WTC11 (cell line): ENCODE measurements at regions not wholly inside any gene's neighbourhood (a gene's known extent, or its start where the extent isn't known, plus 50 kb on each side); places are given as distances from the start of the nearest gene placed in this dataset.

Experiments used
- ATAC-seq: fragments of 200-7000 bp; cut with Tn5 transposase; 2 replicates; pipeline ENCODE4 v1.10.0; 2021; ENCODE audit warnings: mild to moderate bottlenecking, moderate library complexity
- CTCF ChIA-PET: fragments of 300-600 bp; sonication (Branson Sonifier 250); formaldehyde crosslinking; loops from one replicate; lab custom pipeline; 2021; ENCODE audit warnings: antibody characterized with exemption; lab: Charles Lee
- POLR2A ChIA-PET: fragments of 350-600 bp; sonication (Branson Sonifier 250); formaldehyde crosslinking; loops from one replicate; lab custom pipeline; 2021; ENCODE audit warnings: antibody characterized with exemption; lab: Charles Lee
- DNase-seq: peaks from one replicate; pipeline ENCODE4 v3.0.0; 2021; ENCODE audit warnings: low spot score
- H3K27ac Mint-ChIP-seq: 2 replicates; pipeline ENCODE4 v1.8.0; 2021; ENCODE audit warnings: mixed read lengths
- H3K27me3 Mint-ChIP-seq: 2 replicates; pipeline ENCODE4 v1.8.0; 2021; ENCODE audit warnings: low read depth, mild to moderate bottlenecking, moderate library complexity, mixed read lengths
- H3K36me3 Mint-ChIP-seq: 2 replicates; pipeline ENCODE4 v1.8.0; 2021; ENCODE audit warnings: mixed read lengths
- H3K4me1 Mint-ChIP-seq: 2 replicates; pipeline ENCODE4 v1.8.0; 2022; ENCODE audit warnings: mixed read lengths
- H3K4me3 Mint-ChIP-seq: 2 replicates; pipeline ENCODE4 v1.8.0; 2021; ENCODE audit warnings: mild to moderate bottlenecking, moderate library complexity, mixed read lengths
- H3K9me3 Mint-ChIP-seq: 2 replicates; pipeline ENCODE4 v1.8.0; 2021; ENCODE audit warnings: mixed read lengths
- ATF6 ChIP-seq: sonication (generic); formaldehyde crosslinking; IDR thresholded peaks from 2 replicates; pipeline ENCODE4 v1.8.1; 2023; ENCODE audit warnings: mild to moderate bottlenecking, missing genetic modification reagents
- ESRRA ChIP-seq: sonication (generic); formaldehyde crosslinking; IDR thresholded peaks from 2 replicates; pipeline ENCODE4 v1.8.1; 2022; ENCODE audit warnings: mild to moderate bottlenecking, missing genetic modification reagents, borderline replicate concordance
- FOXJ3 ChIP-seq: sonication (generic); formaldehyde crosslinking; IDR thresholded peaks from 2 replicates; pipeline ENCODE4 v1.9.0; 2021; ENCODE audit warnings: missing genetic modification reagents, mild to moderate bottlenecking, borderline replicate concordance
- IRF2 ChIP-seq: sonication (generic); formaldehyde crosslinking; IDR thresholded peaks from 2 replicates; pipeline ENCODE4 v1.8.0; 2022; ENCODE audit warnings: low read depth, missing genetic modification reagents, borderline replicate concordance
- MAX ChIP-seq: sonication (generic); formaldehyde crosslinking; IDR thresholded peaks from 2 replicates; pipeline ENCODE4 v1.8.0; 2022; ENCODE audit warnings: mild to moderate bottlenecking, missing genetic modification reagents
- NFATC4 ChIP-seq: fragments of 250-450 bp; sonication (Bioruptor Pico); IDR thresholded peaks from 2 replicates; pipeline ENCODE4 v1.9.0; 2021; ENCODE audit warnings: mild to moderate bottlenecking
- NFE2L1 ChIP-seq: sonication (generic); formaldehyde crosslinking; IDR thresholded peaks from 2 replicates; pipeline ENCODE4 v1.8.1; 2023; ENCODE audit warnings: missing genetic modification reagents
- NR2C2 ChIP-seq: sonication (generic); formaldehyde crosslinking; IDR thresholded peaks from 2 replicates; pipeline ENCODE4 v1.8.0; 2022; ENCODE audit warnings: mild to moderate bottlenecking, missing genetic modification reagents
- NR3C1 ChIP-seq: sonication (generic); formaldehyde crosslinking; conservative IDR thresholded peaks from 2 replicates; pipeline ENCODE4 v1.8.1; 2023; ENCODE audit warnings: low read depth, mild to moderate bottlenecking, missing genetic modification reagents
- PRDM15 ChIP-seq: sonication (generic); formaldehyde crosslinking; IDR thresholded peaks from 2 replicates; pipeline ENCODE4 v1.8.0; 2022; ENCODE audit warnings: missing genetic modification reagents
- PREB ChIP-seq: sonication (generic); formaldehyde crosslinking; IDR thresholded peaks from 2 replicates; pipeline ENCODE4 v1.8.1; 2022; ENCODE audit warnings: mild to moderate bottlenecking, missing genetic modification reagents, moderate library complexity, borderline replicate concordance
- PRRX2 ChIP-seq: fragments of 250-450 bp; sonication (Bioruptor Pico); IDR thresholded peaks from 2 replicates; pipeline ENCODE4 v1.8.0; 2021; ENCODE audit warnings: mild to moderate bottlenecking
- RORB ChIP-seq: fragments of 250-450 bp; sonication (Bioruptor Pico); IDR thresholded peaks from 2 replicates; pipeline ENCODE4 v1.9.0; 2021; ENCODE audit warnings: mild to moderate bottlenecking
- SP1 ChIP-seq: sonication (generic); formaldehyde crosslinking; conservative IDR thresholded peaks from 2 replicates; pipeline ENCODE4 v1.8.1; 2022; ENCODE audit warnings: missing genetic modification reagents
- TCF7 ChIP-seq: sonication (generic); formaldehyde crosslinking; IDR thresholded peaks from 2 replicates; pipeline ENCODE4 v1.8.0; 2022; ENCODE audit warnings: mild to moderate bottlenecking, low read depth, missing genetic modification reagents, moderate library complexity
- ZNF416 ChIP-seq: fragments of 250-450 bp; sonication (Bioruptor Pico); IDR thresholded peaks from 2 replicates; pipeline ENCODE4 v1.9.0; 2021; ENCODE audit warnings: mild to moderate bottlenecking, inconsistent platforms
- ZNF425 ChIP-seq: fragments of 250-450 bp; sonication (Bioruptor Pico); conservative IDR thresholded peaks from 2 replicates; pipeline ENCODE4 v1.9.0; 2021; ENCODE audit warnings: mild to moderate bottlenecking

- Mint-ChIP-seq H3K27ac (no peak overlapping the region), H3K27me3 (no peaks in the 10 kb centered on the region), H3K9me3 (no peaks in the 10 kb centered on the region), H3K36me3 (no peaks in the 10 kb centered on the region), H3K4me3 (no peak overlapping the region), H3K4me1 (peaks cover 5% of the 10 kb centered on the region; the same call in 1 of the 2 replicates)
- TF ChIP-seq NR3C1 (CRISPR knock-in tag): no peak
- ATAC-seq (no peak), DNase-seq (no peak)
- ChIA-PET POLR2A (no interaction called here), CTCF (interaction anchor here (1.3 kb wide), 1 partner anchor 14 kb away, joined by 3 read pairs; no protein-coding TSS in a partner anchor)
These were observed 171.0 kb downstream of the BRINP2 start for GRCh38 chr1:177341773-177342172.

- POLR2A ChIA-PET: no interaction called here
- CTCF ChIA-PET: interaction anchor here (0.6 to 1.3 kb wide), 2 partner anchors 15 to 184 kb away, joined by 3 read pairs; no protein-coding TSS in a partner anchor
These were observed 169.9 kb downstream of the BRINP2 start for GRCh38 chr1:177340601-177341067.

GRCh38 chr1:177338376-177338775, 167.6 kb downstream of the BRINP2 start:
- no peak for ATAC-seq
- DNase-seq: no peak
- ChIA-PET CTCF (interaction anchor here (0.6 to 1.1 kb wide), 2 partner anchors 94 to 445 kb away, joined by 3 read pairs; no protein-coding TSS in a partner anchor), POLR2A (no interaction called here)
- H3K4me3 Mint-ChIP-seq: no peak overlapping the region
- no peak overlapping the region for H3K27ac Mint-ChIP-seq
- H3K9me3 Mint-ChIP-seq: no peaks in the 10 kb centered on the region
- no peaks in the 10 kb centered on the region for H3K36me3 Mint-ChIP-seq
- H3K4me1 Mint-ChIP-seq: no peaks in the 10 kb centered on the region
- H3K27me3 Mint-ChIP-seq: no peaks in the 10 kb centered on the region
- TF ChIP-seq FOXJ3 (no peak), SP1 (CRISPR knock-in tag) (no peak), TCF7 (CRISPR knock-in tag) (no peak), PRDM15 (CRISPR knock-in tag) (no peak), NFE2L1 (no peak), ZNF416 (CRISPR knock-in tag) (no peak), PRRX2 (CRISPR knock-in tag) (no peak), IRF2 (CRISPR knock-in tag) (no peak), ATF6 (CRISPR knock-in tag) (no peak), PREB (CRISPR knock-in tag) (no peak), NFATC4 (no peak), NR2C2 (CRISPR knock-in tag) (no peak), ESRRA (CRISPR knock-in tag) (no peak)

More at GRCh38 chr1:177340601-177341067, 169.9 kb downstream of the BRINP2 start:
- H3K36me3 Mint-ChIP-seq: no peaks in the 10 kb centered on the region
- H3K4me3 Mint-ChIP-seq: no peak overlapping the region
- TF ChIP-seq PREB (CRISPR knock-in tag): no peak
- no peak for TF ChIP-seq MAX (CRISPR knock-in tag)
- no peak for TF ChIP-seq NFATC4
- TF ChIP-seq RORB (CRISPR knock-in tag): no peak
- TF ChIP-seq SP1 (CRISPR knock-in tag): no peak
- no peak for TF ChIP-seq ZNF425 (CRISPR knock-in tag)
- no peak for TF ChIP-seq FOXJ3
- no peaks in the 10 kb centered on the region for H3K27me3 Mint-ChIP-seq
- ATAC-seq (no peak), DNase-seq (no peak)
- no peaks in the 10 kb centered on the region for H3K9me3 Mint-ChIP-seq
- peaks cover 4% of the 10 kb centered on the region; the same call in 1 of the 2 replicates for H3K4me1 Mint-ChIP-seq
- H3K27ac Mint-ChIP-seq: no peak overlapping the region
